Naive thymus-derived CD8-positive, alpha-beta T cell (primary cell): ENCODE measurements at regions not wholly inside any gene's neighbourhood (a gene's known extent, or its start where the extent isn't known, plus 50 kb on each side); places are given as distances from the start of the nearest gene placed in this dataset.

Experiments used
- ATAC-seq, 2 donors: fragments of 150-1000 bp; cut with Tn5 transposase in 1 of 2; sonication (Bioruptor Pico), chemical (Tn5 transposase) in 1 of 2; 1 replicate in 1 of 2; 2 replicates in 1 of 2; pipeline ENCODE4 v1.10.0; 2021; ENCODE audit warnings: mild to moderate bottlenecking in 2 of 2, moderate library complexity in 2 of 2
- POLR2A ChIA-PET: fragments of 350-600 bp; sonication (Branson Sonifier 250); formaldehyde crosslinking; loops from one replicate; lab custom pipeline; 2021; ENCODE audit warnings: antibody characterized with exemption; lab: Charles Lee
- DNase-seq, 10 donors: peaks; one replicate each; pipeline versions ENCODE4 v3.0.0 to v3.0.0-alpha.2; 2020 to 2022
- H3K27ac Mint-ChIP-seq, 10 donors: one replicate each; pipeline ENCODE4 v1.8.0; 2020 to 2022; ENCODE audit warnings: mild to moderate bottlenecking in 10 of 10, mixed read lengths in 10 of 10, moderate library complexity in 4 of 10, inconsistent platforms in 1 of 10
- H3K27me3 Mint-ChIP-seq, 5 donors: one replicate each; pipeline ENCODE4 v1.8.0; 2021 to 2022; ENCODE audit warnings: mixed read lengths in 5 of 5
- H3K36me3 Mint-ChIP-seq, 3 donors: one replicate each; pipeline ENCODE4 v1.8.0; 2020 to 2022; ENCODE audit warnings: mixed read lengths in 3 of 3, mild to moderate bottlenecking in 2 of 3, inconsistent platforms in 1 of 3
- H3K4me1 Mint-ChIP-seq, 4 donors: one replicate each; pipeline ENCODE4 v1.8.0; 2021 to 2022; ENCODE audit warnings: mixed read lengths in 4 of 4
- H3K4me3 Mint-ChIP-seq, 10 donors: one replicate each; pipeline ENCODE4 v1.8.0; 2020 to 2022; ENCODE audit warnings: mild to moderate bottlenecking in 10 of 10, mixed read lengths in 10 of 10, moderate library complexity in 6 of 10, inconsistent platforms in 1 of 10
- H3K9me3 Mint-ChIP-seq, 9 donors: one replicate each; pipeline ENCODE4 v1.8.0; 2020 to 2022; ENCODE audit warnings: mixed read lengths in 9 of 9, mild to moderate bottlenecking in 3 of 9, inconsistent platforms in 1 of 9, moderate library complexity in 1 of 9

DNA sequence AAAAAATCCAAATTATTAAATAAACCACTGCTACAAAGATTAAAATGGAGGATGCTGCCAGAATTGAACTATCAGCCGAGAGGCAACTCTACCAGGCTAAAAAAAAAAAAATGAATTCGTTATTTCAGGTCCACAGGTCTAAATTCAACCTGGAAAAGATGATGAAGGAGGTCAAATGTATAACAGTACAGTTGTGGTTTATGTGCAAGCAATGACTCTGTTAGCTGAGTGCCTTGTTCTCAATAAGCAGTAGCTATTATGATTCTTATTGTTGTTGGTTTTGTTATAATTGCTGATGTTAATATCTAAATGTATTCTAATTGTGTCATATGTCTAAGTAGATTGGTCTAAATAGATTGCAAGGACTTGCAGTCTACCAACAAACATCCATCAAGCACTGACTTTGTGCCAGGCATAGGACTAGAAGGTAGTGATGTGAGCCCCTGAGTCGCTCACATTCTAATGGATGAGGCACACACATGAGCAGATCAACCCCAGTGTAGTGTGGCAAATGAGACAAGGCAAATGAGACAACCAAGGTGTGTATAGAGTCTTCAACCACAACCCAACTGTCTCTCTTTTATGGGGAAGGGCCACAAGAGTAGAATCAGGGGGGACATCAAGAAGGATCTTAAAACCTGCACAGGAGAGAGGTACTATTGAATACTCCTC lies 77.0 kb upstream of the PLEKHG7 start:
- Mint-ChIP-seq H3K4me3 (no peak overlapping the region), H3K4me1 (no peaks in the 10 kb centered on the region), H3K27ac (no peak overlapping the region), H3K27me3 (no peaks in the 10 kb centered on the region), H3K9me3 (peaks cover 0 to 12% (median 5%) of the 10 kb centered on the region in 9 donors), H3K36me3 (peaks cover 0 to 6% (median 3%) of the 10 kb centered on the region in 3 donors)
- POLR2A ChIA-PET: no interaction called here
- ATAC-seq: no peak
- no peak for DNase-seq

GRCh38 chr12:92624236-92624635 lies 78.6 kb upstream of the PLEKHG7 start:
- H3K27me3 Mint-ChIP-seq: no peaks in the 10 kb centered on the region
- no peaks in the 10 kb centered on the region for H3K4me1 Mint-ChIP-seq
- no peak overlapping the region for H3K4me3 Mint-ChIP-seq
- no peak overlapping the region for H3K27ac Mint-ChIP-seq
- peaks cover 0 to 6% (median 3%) of the 10 kb centered on the region in 3 donors for H3K36me3 Mint-ChIP-seq
- DNase-seq (no peak), ATAC-seq (no peak)
- peaks cover 0 to 12% (median 5%) of the 10 kb centered on the region in 9 donors for H3K9me3 Mint-ChIP-seq
- POLR2A ChIA-PET: no interaction called here

DNA sequence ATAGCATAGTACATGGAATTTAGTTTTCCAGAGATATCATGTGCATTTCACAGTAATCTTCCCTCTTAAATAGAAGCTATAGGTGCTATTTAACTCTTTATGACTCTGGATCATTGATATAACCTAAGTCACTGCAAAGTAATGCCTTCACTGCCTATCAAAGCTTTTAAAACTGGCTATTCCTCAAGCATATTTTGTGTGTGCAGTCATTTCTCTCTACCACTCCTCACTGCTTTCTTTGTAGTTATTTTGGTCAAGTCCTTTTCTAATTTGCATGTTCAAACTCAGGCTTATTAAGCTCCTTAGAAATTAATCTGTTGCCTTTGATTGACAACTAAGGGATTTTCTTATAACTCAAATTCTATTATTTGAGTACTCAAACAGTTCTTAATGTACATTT lies 79.4 kb upstream of the PLEKHG7 start:
- ATAC-seq (no peak), DNase-seq (no peak)
- Mint-ChIP-seq H3K9me3 (peaks cover 0 to 12% (median 5%) of the 10 kb centered on the region in 9 donors), H3K27me3 (no peaks in the 10 kb centered on the region), H3K27ac (no peak overlapping the region), H3K4me1 (no peaks in the 10 kb centered on the region), H3K36me3 (peaks cover 0 to 6% (median 3%) of the 10 kb centered on the region in 3 donors), H3K4me3 (no peak overlapping the region)
- POLR2A ChIA-PET: no interaction called here

GRCh38 chr12:92621833-92622232 lies 81.0 kb upstream of the PLEKHG7 start:
- H3K27ac Mint-ChIP-seq: peak overlapping the region in 1 of 10 donors; percentile 5
- no peak for ATAC-seq
- POLR2A ChIA-PET: no interaction called here
- H3K27me3 Mint-ChIP-seq: no peaks in the 10 kb centered on the region
- H3K9me3 Mint-ChIP-seq: peaks cover 0 to 12% (median 5%) of the 10 kb centered on the region in 9 donors
- no peak overlapping the region for H3K4me3 Mint-ChIP-seq
- peaks cover 0 to 6% (median 3%) of the 10 kb centered on the region in 3 donors for H3K36me3 Mint-ChIP-seq
- no peak for DNase-seq
- no peaks in the 10 kb centered on the region for H3K4me1 Mint-ChIP-seq

DNA sequence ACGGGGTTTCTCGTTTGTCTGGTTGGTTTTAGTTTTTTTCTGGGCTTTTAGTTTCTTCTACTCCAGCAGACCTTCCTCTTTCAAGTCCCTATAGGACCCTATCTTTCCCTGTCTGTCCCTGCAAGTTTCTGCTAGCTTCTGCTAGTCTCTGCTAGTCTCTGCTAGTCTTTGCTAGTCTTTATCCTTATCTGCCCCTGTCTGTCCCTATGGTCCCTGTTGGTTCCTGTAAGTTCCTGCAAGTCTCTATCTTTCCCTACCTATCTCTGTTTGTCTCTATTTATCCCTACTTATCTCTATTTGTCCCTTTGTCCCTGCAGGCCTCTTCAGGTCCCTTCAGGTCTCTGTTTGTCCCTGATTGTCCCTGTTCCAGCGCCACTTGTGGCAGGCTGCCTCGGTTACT lies 81.5 kb upstream of the PLEKHG7 start:
- Mint-ChIP-seq H3K27me3 (no peaks in the 10 kb centered on the region), H3K9me3 (peaks cover 0 to 12% (median 5%) of the 10 kb centered on the region in 9 donors), H3K27ac (peak overlapping the region in 1 of 10 donors; percentile 5), H3K4me1 (no peaks in the 10 kb centered on the region), H3K4me3 (no peak overlapping the region), H3K36me3 (peaks cover 0 to 6% (median 3%) of the 10 kb centered on the region in 3 donors)
- ATAC-seq (no peak), DNase-seq (no peak)
- POLR2A ChIA-PET: no interaction called here

GRCh38 chr12:92619730-92620684 lies 82.8 kb upstream of the PLEKHG7 start:
- DNase-seq (no peak), ATAC-seq (no peak)
- Mint-ChIP-seq H3K27ac (no peak overlapping the region), H3K27me3 (no peaks in the 10 kb centered on the region), H3K4me3 (no peak overlapping the region), H3K9me3 (peaks cover 0 to 12% (median 5%) of the 10 kb centered on the region in 9 donors), H3K4me1 (no peaks in the 10 kb centered on the region), H3K36me3 (peaks cover 0 to 6% (median 3%) of the 10 kb centered on the region in 3 donors)
- POLR2A ChIA-PET: no interaction called here

GRCh38 chr12:92619026-92619425 lies 83.8 kb upstream of the PLEKHG7 start:
- Mint-ChIP-seq H3K9me3 (peaks cover 0 to 12% (median 5%) of the 10 kb centered on the region in 9 donors), H3K27me3 (no peaks in the 10 kb centered on the region), H3K4me1 (no peaks in the 10 kb centered on the region), H3K36me3 (peaks cover 0 to 6% (median 3%) of the 10 kb centered on the region in 3 donors), H3K27ac (peak overlapping the region in 1 of 10 donors; percentile 9), H3K4me3 (no peak overlapping the region)
- ATAC-seq (no peak), DNase-seq (no peak)
- POLR2A ChIA-PET: no interaction called here

DNA sequence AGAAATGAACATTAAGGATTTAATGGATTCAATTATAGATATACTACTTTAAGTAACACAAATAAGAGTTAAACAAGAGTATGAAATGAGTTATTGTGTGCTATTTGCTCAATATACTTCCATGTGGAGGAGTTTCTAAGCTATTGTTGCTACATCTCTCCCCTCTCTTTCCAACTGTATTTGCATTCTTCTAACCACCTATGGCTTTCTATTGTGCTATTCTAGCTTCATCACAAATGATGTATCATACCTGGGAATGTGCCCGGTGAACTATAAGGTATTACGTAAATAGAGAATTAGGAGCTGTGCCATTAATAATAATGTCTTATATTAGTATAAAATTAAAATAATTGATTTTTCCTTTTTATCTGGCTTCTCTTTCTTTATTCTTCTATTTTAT lies 87.1 kb upstream of the PLEKHG7 start:
- Mint-ChIP-seq H3K4me1 (no peaks in the 10 kb centered on the region), H3K9me3 (peaks cover 0 to 5% (median 0%) of the 10 kb centered on the region in 9 donors), H3K27me3 (no peaks in the 10 kb centered on the region), H3K27ac (no peak overlapping the region), H3K36me3 (no peaks in the 10 kb centered on the region), H3K4me3 (no peak overlapping the region)
- POLR2A ChIA-PET: no interaction called here
- no peak for DNase-seq
- ATAC-seq: no peak

DNA sequence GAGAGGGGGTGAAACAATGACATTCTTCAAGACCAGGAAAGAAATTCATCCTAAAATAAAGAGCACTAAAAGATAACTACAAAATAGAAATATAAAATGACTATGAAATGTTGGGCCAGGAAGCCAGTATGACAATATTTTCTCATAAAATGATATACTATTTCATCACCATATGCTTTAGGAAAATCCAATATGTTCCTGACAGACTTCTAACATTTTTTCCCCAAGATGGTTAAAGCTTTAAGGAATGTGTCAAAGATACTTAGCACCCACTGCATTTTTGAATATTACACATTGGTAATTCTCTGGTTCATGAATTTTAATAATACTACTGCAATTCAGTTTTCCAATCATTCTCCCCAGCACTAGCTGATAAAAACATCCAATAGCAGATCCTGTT lies 87.7 kb upstream of the PLEKHG7 start:
- POLR2A ChIA-PET: no interaction called here
- Mint-ChIP-seq H3K27ac (no peak overlapping the region), H3K4me3 (no peak overlapping the region), H3K36me3 (no peaks in the 10 kb centered on the region), H3K9me3 (peaks cover 0 to 5% (median 0%) of the 10 kb centered on the region in 9 donors), H3K4me1 (no peaks in the 10 kb centered on the region), H3K27me3 (no peaks in the 10 kb centered on the region)
- no peak for ATAC-seq
- no peak for DNase-seq

DNA sequence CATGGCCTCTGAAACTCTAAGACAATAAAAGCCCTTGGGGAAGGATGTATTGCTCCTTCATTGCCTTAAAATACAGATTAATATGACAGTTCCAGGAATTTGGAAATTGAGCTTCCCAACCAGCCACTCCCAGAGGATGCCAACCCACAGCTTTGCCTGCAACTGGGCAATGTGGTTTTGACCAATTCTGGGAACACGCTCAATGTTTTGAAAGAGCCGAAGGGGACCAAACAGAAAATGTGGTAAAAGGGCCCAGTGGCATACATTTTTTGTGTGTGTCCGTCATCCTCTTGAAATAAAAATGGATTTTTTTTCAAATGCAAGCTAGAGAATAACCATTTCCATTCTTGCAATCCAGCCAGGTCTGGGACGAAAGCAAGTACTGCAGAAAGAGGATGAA lies 88.3 kb upstream of the PLEKHG7 start:
- no peak for ATAC-seq
- Mint-ChIP-seq H3K27me3 (no peaks in the 10 kb centered on the region), H3K27ac (no peak overlapping the region), H3K36me3 (no peaks in the 10 kb centered on the region), H3K4me3 (no peak overlapping the region), H3K4me1 (no peaks in the 10 kb centered on the region), H3K9me3 (peaks cover 0 to 5% (median 0%) of the 10 kb centered on the region in 9 donors)
- POLR2A ChIA-PET: no interaction called here
- DNase-seq: no peak

DNA sequence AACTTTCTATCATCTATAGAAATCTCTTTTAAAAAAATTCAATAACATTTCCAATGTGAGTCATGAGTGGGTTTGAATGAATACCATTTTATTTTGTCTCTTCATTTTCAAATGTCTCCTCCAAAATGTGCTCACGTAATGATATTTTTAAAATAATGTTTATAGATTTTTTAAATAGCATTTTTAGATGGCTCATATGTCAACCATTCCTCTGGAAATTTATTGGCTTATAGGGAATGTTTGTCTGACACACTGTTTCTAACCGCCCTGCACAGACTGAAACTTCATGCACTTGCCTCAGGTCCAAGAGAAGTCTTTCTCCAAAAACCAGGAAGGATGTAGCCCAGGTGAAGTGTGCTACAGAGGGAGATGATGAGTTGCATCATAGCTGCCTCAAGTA lies 88.8 kb upstream of the PLEKHG7 start:
- no peak for ATAC-seq
- no peak for DNase-seq
- Mint-ChIP-seq H3K27me3 (no peaks in the 10 kb centered on the region), H3K36me3 (no peaks in the 10 kb centered on the region), H3K4me3 (no peak overlapping the region), H3K9me3 (peaks cover 0 to 5% (median 0%) of the 10 kb centered on the region in 9 donors), H3K27ac (no peak overlapping the region), H3K4me1 (peaks cover 0 to under 1% (median 0%) of the 10 kb centered on the region in 4 donors)
- POLR2A ChIA-PET: no interaction called here

GRCh38 chr12:92612611-92613010 lies 90.2 kb upstream of the PLEKHG7 start:
- Mint-ChIP-seq H3K27me3 (no peaks in the 10 kb centered on the region), H3K27ac (no peak overlapping the region), H3K4me1 (peaks cover 6 to 11% (median 10%) of the 10 kb centered on the region in 4 donors), H3K4me3 (no peak overlapping the region), H3K36me3 (no peaks in the 10 kb centered on the region), H3K9me3 (peaks cover 0 to 5% (median 0%) of the 10 kb centered on the region in 9 donors)
- no peak for ATAC-seq
- no peak for DNase-seq
- POLR2A ChIA-PET: no interaction called here
